IPS DF 6.9 (cell line): ENCODE measurements at regions not wholly inside any gene's neighbourhood (a gene's known extent, or its start where the extent isn't known, plus 50 kb on each side); places are given as distances from the start of the nearest gene placed in this dataset.

Experiments used
- DNase-seq: peaks from one replicate; pipeline ENCODE4 v3.0.0-alpha.2; 2013; ENCODE audit warnings: low read depth, low spot score
- H3K27ac ChIP-seq: one replicate; pipeline ENCODE4 v1.5.1; 2013; ENCODE audit warnings: low read length, control low read depth
- H3K27me3 ChIP-seq: 2 replicates; pipeline ENCODE4 v1.6.1; 2013; ENCODE audit warnings: mild to moderate bottlenecking, low read length; ENCODE audit not compliant: control insufficient read depth, insufficient read depth
- H3K36me3 ChIP-seq: 2 replicates; pipeline ENCODE4 v1.6.1; 2013; ENCODE audit warnings: low read length; ENCODE audit not compliant: control insufficient read depth, insufficient read depth
- H3K4me1 ChIP-seq: 2 replicates; pipeline ENCODE4 v1.6.1; 2013; ENCODE audit warnings: low read length; ENCODE audit not compliant: control insufficient read depth, insufficient read depth
- H3K4me3 ChIP-seq: 2 replicates; pipeline ENCODE4 v1.5.1; 2013; ENCODE audit warnings: mild to moderate bottlenecking, low read length
- H3K9me3 ChIP-seq: 2 replicates; pipeline ENCODE4 v1.6.1; 2013; ENCODE audit warnings: low read length, inconsistent platforms; ENCODE audit not compliant: control insufficient read depth, insufficient read depth
- WGBS: extraction: QIAGEN DNeasy Blood & Tissue Kit; methylation state at CpG from one replicate; pipeline ENCODE4 v1.1.7; 2013; ENCODE audit warnings: mixed read lengths, missing lambda C conversion rate; ENCODE audit not compliant: insufficient read length, insufficient coverage; 5-methylcytosine and 5-hydroxymethylcytosine counted together

DNA sequence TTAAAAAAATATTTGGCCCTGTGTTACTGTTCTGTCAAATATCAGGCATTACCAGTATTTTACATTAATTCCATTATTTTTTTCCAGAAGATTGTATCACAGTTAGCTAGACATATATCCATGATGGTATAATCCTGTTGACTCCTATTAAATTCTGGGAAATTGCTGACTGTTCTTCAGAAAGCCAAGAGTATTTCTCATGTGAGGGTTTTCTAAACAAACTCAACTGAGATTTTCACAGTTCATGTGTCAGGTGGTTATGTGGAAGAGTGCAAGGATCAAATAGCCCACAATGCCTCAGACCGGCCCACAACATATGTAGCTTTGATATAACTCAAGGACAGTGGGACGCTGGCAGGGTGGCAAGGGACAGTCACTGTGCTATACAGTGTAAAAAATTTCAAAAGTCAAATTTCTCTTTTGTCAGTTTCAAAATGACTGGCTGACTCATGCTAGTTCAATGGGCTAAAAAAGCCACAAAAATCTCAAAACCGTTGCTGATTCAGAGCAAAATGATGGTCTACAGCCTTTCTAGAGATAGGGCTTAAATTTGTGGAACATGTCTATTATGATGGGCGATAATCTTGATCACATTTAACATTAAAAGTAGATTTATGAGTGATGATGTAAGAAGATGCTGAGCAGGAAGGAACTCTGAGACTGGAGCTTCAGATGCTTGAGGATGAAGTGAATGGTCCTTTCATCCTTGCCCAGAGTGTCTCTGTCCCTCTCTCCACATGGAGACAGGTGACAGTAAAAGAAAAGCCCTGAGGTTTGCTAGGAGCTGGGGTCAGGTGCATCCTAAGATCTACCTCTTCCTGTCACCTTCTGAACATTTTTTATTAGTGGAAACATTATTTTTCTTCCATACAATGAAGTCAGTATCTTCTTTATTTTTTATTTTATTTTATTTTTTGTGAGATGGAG lies 175.8 kb upstream of the PIEZO2 start:
- H3K27ac ChIP-seq, result no peak overlapping the region
- H3K9me3 ChIP-seq, result no peaks in the 10 kb centered on the region
- WGBS, result no CpG with 5 or more reads among the region's 4 CpGs
- H3K36me3 ChIP-seq, result no peaks in the 10 kb centered on the region
- no peaks in the 10 kb centered on the region for H3K4me1 ChIP-seq
- no peak for DNase-seq
- no peak overlapping the region for H3K4me3 ChIP-seq
- H3K27me3 ChIP-seq, result no peaks in the 10 kb centered on the region

DNA sequence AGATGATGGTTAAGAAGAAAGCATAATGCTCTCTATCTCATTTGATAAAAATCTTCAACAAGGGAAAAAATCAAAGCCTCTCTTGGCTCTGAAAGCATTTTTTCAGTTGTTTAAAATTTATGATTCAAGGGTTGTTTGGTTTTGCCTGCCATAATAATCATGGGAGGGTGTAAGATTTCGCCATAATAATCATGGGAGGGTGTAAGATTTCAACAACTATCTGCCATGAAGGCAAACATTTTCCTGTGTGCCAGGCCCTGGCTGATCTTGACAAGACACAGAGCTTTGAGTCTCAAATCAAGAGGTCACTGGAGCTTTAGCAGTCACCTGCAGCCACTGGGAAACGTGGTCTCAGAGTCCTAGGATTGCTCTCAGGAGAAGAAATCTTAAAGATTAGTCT lies 175.1 kb upstream of the PIEZO2 start:
- Histone ChIP-seq H3K4me3 (no peak overlapping the region), H3K36me3 (no peaks in the 10 kb centered on the region), H3K27me3 (no peaks in the 10 kb centered on the region), H3K27ac (no peak overlapping the region), H3K9me3 (no peaks in the 10 kb centered on the region), H3K4me1 (no peaks in the 10 kb centered on the region)
- DNase-seq, result no peak
- WGBS, result no CpG with 5 or more reads among the region's 2 CpGs

DNA sequence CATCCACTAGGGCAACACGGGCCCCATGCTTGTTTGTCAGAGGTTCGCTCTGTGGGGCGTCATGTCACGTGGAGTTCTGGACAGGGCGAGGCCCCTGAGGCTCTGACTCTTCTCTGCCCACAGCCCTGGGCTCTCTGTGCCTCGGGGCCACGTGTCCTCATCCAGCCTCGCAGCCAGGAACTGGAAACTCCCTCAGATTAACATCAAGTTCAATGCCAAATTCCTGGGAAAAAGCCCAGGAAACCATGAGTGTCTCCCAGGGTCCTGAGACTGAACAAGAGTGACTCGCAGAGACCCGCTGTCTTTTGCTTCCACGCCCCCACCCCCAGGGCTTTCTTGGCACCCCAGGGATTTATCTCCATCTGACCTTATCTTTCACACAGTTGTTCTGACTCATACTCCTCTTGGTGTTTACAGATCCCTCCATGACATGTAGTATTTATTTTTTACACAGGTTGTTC lies 174.0 kb upstream of the PIEZO2 start:
- WGBS, result no CpG with 5 or more reads among the region's 11 CpGs
- Histone ChIP-seq H3K27ac (no peak overlapping the region), H3K27me3 (no peaks in the 10 kb centered on the region), H3K9me3 (no peaks in the 10 kb centered on the region), H3K4me3 (no peak overlapping the region), H3K36me3 (no peaks in the 10 kb centered on the region), H3K4me1 (no peaks in the 10 kb centered on the region)
- DNase-seq, result no peak

DNA sequence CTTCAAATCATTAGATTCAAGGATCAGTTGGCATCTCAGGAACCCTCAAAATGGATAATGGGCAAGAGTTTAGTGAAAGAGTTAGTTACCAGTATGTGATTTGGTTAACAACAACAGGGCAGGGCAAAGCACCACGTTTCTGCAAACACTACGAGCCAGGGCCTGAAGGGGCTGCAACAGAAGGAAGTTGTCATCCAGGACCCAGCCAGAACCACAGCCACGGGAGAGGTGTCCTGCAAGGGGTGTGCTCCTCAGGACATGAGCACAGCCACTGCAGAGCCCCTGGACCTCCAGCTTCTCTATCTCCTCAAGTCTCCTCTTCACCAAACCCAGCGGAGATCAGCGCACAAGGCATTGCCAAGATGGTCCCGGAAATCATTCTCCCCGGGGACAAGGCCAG lies 173.3 kb upstream of the PIEZO2 start:
- Histone ChIP-seq H3K4me3 (no peak overlapping the region), H3K9me3 (no peaks in the 10 kb centered on the region), H3K4me1 (no peaks in the 10 kb centered on the region), H3K27ac (no peak overlapping the region), H3K27me3 (no peaks in the 10 kb centered on the region), H3K36me3 (no peaks in the 10 kb centered on the region)
- no CpG with 5 or more reads among the region's 7 CpGs for WGBS
- DNase-seq, result no peak

DNA sequence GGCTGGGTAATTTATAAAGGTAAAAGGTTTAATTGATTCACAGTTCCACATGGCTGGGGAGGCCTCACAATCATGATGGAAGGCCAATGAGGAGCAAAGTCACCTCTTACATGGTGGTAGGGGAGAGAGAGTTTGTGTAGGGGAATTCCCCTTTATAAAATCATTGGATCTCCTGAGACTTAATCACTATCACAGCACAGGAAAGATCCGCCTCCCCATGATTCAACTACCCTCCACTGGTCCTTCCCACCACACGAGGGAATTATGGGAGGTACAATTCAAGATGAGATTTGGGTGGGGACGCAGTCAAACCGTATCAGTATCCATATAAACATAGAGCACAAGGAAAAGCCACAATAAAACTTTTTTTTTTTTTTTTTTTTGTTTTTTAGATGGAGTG lies 172.6 kb upstream of the PIEZO2 start:
- WGBS, result no CpG with 5 or more reads among the region's 4 CpGs
- DNase-seq, result no peak
- Histone ChIP-seq H3K27ac (no peak overlapping the region), H3K4me3 (no peak overlapping the region), H3K9me3 (no peaks in the 10 kb centered on the region), H3K27me3 (no peaks in the 10 kb centered on the region), H3K4me1 (no peaks in the 10 kb centered on the region), H3K36me3 (no peaks in the 10 kb centered on the region)

DNA sequence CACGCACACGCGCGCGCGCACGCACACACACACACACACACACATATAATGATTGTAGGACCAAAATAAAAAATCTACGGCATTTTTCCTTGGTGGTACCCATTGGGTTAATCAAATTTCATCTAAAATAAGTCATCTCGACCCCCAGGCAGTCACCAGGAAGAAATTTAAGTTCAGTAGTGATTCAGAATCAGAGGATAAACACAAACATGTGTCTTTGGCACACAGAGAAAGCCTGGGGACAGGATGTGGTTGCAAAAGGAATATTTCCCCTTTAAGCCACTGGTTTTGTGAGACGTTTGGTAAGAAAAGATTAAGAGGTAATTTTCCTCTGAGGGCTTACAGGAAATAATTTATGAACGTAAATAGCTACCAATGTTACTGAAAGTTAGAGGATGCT lies 171.6 kb upstream of the PIEZO2 start:
- no peaks in the 10 kb centered on the region for H3K4me1 ChIP-seq
- no peaks in the 10 kb centered on the region for H3K36me3 ChIP-seq
- no peaks in the 10 kb centered on the region for H3K27me3 ChIP-seq
- no peaks in the 10 kb centered on the region for H3K9me3 ChIP-seq
- no peak overlapping the region for H3K4me3 ChIP-seq
- no peak overlapping the region for H3K27ac ChIP-seq
- no peak for DNase-seq
- 100% methylated on average over 4 of the region's 11 CpGs for WGBS

DNA sequence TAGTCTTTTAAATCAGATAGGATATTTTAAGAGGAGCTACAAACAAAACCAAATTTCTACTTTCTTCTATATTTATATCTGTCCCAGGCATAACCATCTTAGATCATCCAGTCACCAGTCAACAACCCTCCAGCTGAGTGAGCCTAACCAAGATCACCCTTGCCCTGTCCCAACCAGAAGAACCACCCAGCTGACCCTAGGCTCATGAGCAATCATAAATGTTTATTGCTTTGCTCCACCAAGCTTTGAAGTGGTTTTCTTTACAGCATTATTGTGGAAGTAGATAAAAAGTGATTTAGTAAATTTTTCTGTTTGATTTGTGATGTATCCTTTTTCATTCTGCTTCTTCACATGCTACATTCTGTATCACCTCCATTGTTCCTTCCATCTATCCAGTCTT lies 167.2 kb upstream of the PIEZO2 start:
- DNase-seq, result no peak
- Histone ChIP-seq H3K27me3 (no peaks in the 10 kb centered on the region), H3K9me3 (no peaks in the 10 kb centered on the region), H3K4me1 (no peaks in the 10 kb centered on the region), H3K4me3 (no peak overlapping the region), H3K27ac (no peak overlapping the region), H3K36me3 (no peaks in the 10 kb centered on the region)

DNA sequence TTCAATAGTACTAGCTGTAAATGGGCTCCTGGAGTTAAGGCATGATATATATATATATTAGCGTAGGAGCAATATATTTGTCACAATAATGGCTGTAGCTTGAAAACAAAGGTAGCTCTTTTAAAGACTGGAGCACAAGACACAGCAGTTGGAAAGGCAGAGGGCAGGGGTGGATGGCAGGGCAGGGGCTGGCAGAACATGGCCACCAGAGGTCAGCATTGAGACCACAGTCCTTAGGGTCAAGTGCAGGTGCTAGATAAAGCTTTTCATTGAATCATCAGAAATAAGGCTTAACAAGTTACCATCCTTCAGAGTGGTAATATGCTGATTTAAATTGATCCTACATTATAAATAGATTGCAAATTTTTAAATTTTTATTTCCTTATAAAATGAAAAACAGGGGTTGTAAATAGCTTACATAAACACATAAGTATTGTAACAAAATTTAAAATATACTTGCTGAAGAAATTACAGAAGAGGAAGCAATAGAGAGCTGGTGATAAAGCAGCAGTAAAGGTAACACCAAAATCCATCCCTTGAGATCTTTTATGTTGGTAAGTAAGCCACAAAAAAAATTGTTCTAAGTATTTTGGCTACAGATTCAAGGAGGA lies 161.2 kb upstream of the PIEZO2 start:
- H3K4me1 ChIP-seq, result no peaks in the 10 kb centered on the region

DNA sequence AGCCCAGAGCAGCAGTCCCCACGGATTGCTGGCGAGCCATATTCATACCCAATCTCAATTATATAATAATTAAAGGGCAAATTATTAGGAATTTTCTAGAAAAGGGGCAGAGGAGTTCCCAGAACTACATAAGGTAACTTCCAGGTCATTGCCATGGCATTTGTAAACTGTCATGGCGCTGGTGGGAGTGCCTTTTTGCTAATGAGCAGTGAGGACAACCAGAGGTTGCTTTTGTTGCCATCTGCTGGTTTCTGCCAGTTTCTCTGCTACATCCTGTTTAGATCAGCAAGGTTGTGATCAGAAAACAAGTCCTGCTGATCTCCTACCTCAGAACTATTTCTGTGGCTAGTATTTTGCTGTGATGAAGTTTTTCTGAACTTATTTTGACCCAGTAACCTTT lies 159.8 kb upstream of the PIEZO2 start:
- no peak for DNase-seq
- no CpG with 5 or more reads among the region's 3 CpGs for WGBS

More for the DNA sequence above, 161.2 kb upstream of the PIEZO2 start:
- Histone ChIP-seq H3K4me3 (no peak overlapping the region), H3K27ac (no peak overlapping the region), H3K27me3 (no peaks in the 10 kb centered on the region), H3K9me3 (no peaks in the 10 kb centered on the region), H3K36me3 (no peaks in the 10 kb centered on the region)
- peak; percentile 55 for DNase-seq
- WGBS, result no CpG with 5 or more reads among the region's 1 CpG

DNA sequence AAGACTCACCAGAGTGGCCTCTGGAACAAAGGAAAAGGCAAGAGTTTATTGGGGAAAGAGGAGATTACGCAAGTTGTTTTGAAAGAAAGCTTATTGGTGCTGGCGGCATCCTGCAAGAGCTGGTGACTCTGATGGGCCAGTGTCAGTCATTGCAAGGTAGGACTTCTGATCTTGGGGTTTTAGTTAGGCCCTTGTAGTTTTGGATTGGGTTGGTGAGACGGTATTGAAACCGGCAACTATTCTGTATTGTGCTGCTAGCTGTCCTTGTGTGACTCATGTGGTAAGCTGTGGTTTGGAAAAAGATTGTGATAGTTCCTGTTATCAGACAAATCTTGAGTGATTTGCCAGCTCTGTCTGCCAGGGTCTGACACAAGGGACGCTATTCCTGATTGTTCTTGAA lies 159.1 kb upstream of the PIEZO2 start:
- Histone ChIP-seq H3K36me3 (no peaks in the 10 kb centered on the region), H3K4me1 (0 out of 2 replicates have a peak, but pooled peaks cover 2% of the 10 kb centered on the region), H3K27me3 (no peaks in the 10 kb centered on the region), H3K9me3 (no peaks in the 10 kb centered on the region), H3K4me3 (no peak overlapping the region), H3K27ac (no peak overlapping the region)
- no peak for DNase-seq
- WGBS, result no CpG with 5 or more reads among the region's 5 CpGs

More for the DNA sequence above, 159.8 kb upstream of the PIEZO2 start:
- Histone ChIP-seq H3K27me3 (no peaks in the 10 kb centered on the region), H3K36me3 (no peaks in the 10 kb centered on the region), H3K9me3 (no peaks in the 10 kb centered on the region), H3K27ac (no peak overlapping the region), H3K4me3 (no peak overlapping the region), H3K4me1 (0 out of 2 replicates have a peak, but pooled peaks cover 2% of the 10 kb centered on the region)
